ENCODE measurements at regions not wholly inside any gene's neighbourhood (a gene's known extent, or its start where the extent isn't known, plus 50 kb on each side); places are given as distances from the start of the nearest gene placed in this dataset.

DNA sequence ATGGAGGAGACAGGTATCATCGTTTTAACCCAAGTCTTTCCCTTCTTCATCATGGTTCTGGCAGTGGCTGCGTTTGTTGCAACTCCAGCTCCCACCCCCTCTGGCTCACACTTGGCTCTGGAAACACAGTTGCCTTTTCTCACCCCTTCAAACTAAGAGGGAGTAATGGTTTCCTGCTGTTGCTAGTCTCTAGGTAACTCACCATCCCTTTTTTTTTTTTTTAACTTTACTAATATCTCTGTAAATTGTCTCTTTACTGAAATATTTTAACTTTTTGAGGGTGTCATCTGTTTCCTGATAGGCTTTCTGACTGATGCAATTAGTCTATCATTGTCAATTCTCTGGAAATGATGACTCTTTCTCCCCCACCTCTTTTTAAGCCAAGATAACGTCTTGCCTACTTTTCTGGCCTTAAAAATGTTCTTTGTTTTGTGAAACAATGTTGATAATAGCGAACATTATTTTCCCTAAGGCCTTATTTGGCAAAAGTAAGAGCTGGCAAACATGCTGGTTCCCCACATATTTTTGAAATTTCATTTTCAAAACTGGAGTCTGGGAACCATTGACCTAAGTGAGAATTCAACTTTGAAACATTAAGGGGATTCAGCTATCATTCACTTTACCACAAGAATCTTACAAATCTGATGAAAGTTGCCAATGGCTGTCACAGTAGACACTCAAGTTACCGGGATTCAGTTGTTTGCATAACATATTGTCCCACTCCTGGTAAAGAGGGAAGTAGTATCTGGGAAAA is 85.3 kb downstream of the LEPR start:
- Histone ChIP-seq H3K36me3 (ENCODE audit: control insufficient read depth, insufficient read depth, low read length) (no peaks in the 10 kb centered on the region), H3K4me1 (ENCODE audit: control insufficient read depth, insufficient read depth, low read length) (no peaks in the 10 kb centered on the region), H3K27me3 (ENCODE audit: control insufficient read depth, insufficient read depth, low read length, poor library complexity, severe bottlenecking) (no peaks in the 10 kb centered on the region), H3K27ac (ENCODE audit: insufficient read depth, low read depth, low read length, poor library complexity, severe bottlenecking) (no peak overlapping the region), H3K9me3 (ENCODE audit: control insufficient read depth, low read length) (no peaks in the 10 kb centered on the region), H3K4me3 (ENCODE audit: insufficient read depth, low read depth, low read length) (no peak overlapping the region)
- 85 to 86% methylated on average over 4 to 5 of the region's 5 CpGs for WGBS, 2 experiments

DNA sequence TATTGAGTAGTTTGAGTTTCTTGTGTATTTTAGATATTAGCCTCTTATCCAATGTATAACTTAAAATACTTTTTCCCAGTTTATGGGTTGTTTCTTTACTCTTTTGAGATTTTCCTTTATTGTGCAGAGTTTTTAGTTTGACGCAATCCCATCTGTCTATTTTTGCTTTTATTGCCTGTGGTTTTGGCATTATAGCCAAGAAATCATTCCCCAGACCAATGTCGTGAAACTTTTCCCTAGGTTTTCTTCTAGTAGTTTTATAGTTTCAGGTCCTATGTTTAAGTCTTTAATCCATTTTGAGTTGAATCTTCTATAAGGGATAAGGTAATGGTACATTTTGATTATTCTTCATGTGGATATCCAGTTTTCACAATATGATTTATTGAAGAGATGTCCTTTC is 87.6 kb downstream of the LEPR start:
- WGBS, 2 experiments, result 68 to 71% methylated on average over 2 of the region's 2 CpGs
- no peaks in the 10 kb centered on the region for H3K9me3 ChIP-seq (ENCODE audit: control insufficient read depth, low read length)
- H3K27ac ChIP-seq (ENCODE audit: insufficient read depth, low read depth, low read length, poor library complexity, severe bottlenecking), result no peak overlapping the region
- H3K36me3 ChIP-seq (ENCODE audit: control insufficient read depth, insufficient read depth, low read length), result no peaks in the 10 kb centered on the region
- H3K4me1 ChIP-seq (ENCODE audit: control insufficient read depth, insufficient read depth, low read length), result no peaks in the 10 kb centered on the region
- H3K27me3 ChIP-seq (ENCODE audit: control insufficient read depth, insufficient read depth, low read length, poor library complexity, severe bottlenecking), result no peaks in the 10 kb centered on the region
- no peak overlapping the region for H3K4me3 ChIP-seq (ENCODE audit: insufficient read depth, low read depth, low read length)

DNA sequence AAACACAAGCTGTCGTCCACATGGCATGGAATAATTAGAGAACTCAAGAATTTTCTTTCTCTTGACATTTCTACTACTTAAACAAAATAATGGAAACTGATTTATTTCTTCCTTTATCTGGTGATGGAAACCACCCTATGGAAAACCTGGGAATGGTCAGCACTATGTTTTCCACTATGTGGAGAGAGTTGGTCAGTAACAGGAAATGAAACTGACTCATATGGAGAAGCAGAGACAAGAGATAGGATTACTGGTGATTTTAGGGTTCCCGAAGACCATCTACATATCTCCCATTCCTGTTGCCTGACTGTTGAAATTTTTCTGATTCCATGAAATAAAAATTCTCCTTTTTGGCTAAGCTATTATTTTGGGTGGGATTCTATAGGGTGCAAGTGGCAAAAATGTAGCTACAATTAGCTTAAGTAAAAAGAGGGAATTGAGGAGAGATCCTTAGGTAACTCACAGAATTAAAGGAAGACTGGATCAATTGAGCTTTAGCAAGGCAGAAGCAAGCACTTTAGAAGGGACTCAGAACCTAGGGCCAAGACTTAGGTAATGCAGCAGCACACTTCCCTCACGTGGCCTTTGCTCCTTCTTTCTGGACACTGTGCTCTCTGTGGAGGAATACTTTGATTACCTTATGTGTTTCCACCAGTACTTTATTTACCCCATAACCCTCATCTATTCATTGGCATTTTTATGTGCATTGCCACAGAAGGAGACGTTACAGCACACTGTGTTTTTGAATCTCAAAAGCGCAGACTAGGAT is 89.6 kb downstream of the LEPR start:
- Histone ChIP-seq H3K36me3 (ENCODE audit: control insufficient read depth, insufficient read depth, low read length) (no peaks in the 10 kb centered on the region), H3K27me3 (ENCODE audit: control insufficient read depth, insufficient read depth, low read length, poor library complexity, severe bottlenecking) (no peaks in the 10 kb centered on the region), H3K4me3 (ENCODE audit: insufficient read depth, low read depth, low read length) (no peak overlapping the region), H3K9me3 (ENCODE audit: control insufficient read depth, low read length) (no peaks in the 10 kb centered on the region), H3K4me1 (ENCODE audit: control insufficient read depth, insufficient read depth, low read length) (no peaks in the 10 kb centered on the region), H3K27ac (ENCODE audit: insufficient read depth, low read depth, low read length, poor library complexity, severe bottlenecking) (no peak overlapping the region)
- 85 to 90% methylated on average over 4 to 5 of the region's 5 CpGs for WGBS, 2 experiments

DNA sequence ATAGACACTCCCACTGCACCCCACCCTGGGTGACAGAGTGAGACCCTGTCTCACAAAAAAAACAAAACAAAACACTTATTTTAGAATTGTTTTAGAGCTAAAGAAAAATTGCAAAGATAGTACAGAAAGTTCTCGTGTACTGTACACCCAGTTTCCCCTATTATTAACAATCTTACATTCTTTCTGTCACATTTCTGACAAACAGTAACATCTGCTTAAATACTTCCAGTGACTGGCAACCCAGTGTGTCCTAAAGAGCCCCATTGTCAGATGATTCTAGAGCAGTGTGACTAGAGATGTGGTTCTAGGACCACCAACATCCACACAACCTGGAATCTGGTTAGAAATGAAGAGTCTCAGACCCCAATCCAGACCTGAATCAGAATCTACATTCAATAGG is 90.5 kb downstream of the LEPR start:
- H3K4me3 ChIP-seq (ENCODE audit: insufficient read depth, low read depth, low read length), result no peak overlapping the region
- H3K4me1 ChIP-seq (ENCODE audit: control insufficient read depth, insufficient read depth, low read length), result no peaks in the 10 kb centered on the region
- no peaks in the 10 kb centered on the region for H3K9me3 ChIP-seq (ENCODE audit: control insufficient read depth, low read length)
- WGBS, 2 experiments, result 94 to 95% methylated on average over 1 of the region's 1 CpG
- H3K27me3 ChIP-seq (ENCODE audit: control insufficient read depth, insufficient read depth, low read length, poor library complexity, severe bottlenecking), result no peaks in the 10 kb centered on the region
- no peaks in the 10 kb centered on the region for H3K36me3 ChIP-seq (ENCODE audit: control insufficient read depth, insufficient read depth, low read length)
- H3K27ac ChIP-seq (ENCODE audit: insufficient read depth, low read depth, low read length, poor library complexity, severe bottlenecking), result no peak overlapping the region

- 93% methylated on average over 4 of the region's 4 CpGs for whole genome bisulfite sequencing, 2 experiments
- H3K36me3 ChIP-seq (ENCODE audit: control insufficient read depth, insufficient read depth, low read length), result no peaks in the 10 kb centered on the region
- no peak overlapping the region for H3K27ac ChIP-seq (ENCODE audit: insufficient read depth, low read depth, low read length, poor library complexity, severe bottlenecking)
- H3K4me3 ChIP-seq (ENCODE audit: insufficient read depth, low read depth, low read length), result no peak overlapping the region
- H3K4me1 ChIP-seq (ENCODE audit: control insufficient read depth, insufficient read depth, low read length), result no peaks in the 10 kb centered on the region
- H3K27me3 ChIP-seq (ENCODE audit: control insufficient read depth, insufficient read depth, low read length, poor library complexity, severe bottlenecking), result no peaks in the 10 kb centered on the region
- H3K9me3 ChIP-seq (ENCODE audit: control insufficient read depth, low read length), result no peaks in the 10 kb centered on the region
Measured at GRCh38 chr1:65512383-65512782, 91.9 kb downstream of the LEPR start.

DNA sequence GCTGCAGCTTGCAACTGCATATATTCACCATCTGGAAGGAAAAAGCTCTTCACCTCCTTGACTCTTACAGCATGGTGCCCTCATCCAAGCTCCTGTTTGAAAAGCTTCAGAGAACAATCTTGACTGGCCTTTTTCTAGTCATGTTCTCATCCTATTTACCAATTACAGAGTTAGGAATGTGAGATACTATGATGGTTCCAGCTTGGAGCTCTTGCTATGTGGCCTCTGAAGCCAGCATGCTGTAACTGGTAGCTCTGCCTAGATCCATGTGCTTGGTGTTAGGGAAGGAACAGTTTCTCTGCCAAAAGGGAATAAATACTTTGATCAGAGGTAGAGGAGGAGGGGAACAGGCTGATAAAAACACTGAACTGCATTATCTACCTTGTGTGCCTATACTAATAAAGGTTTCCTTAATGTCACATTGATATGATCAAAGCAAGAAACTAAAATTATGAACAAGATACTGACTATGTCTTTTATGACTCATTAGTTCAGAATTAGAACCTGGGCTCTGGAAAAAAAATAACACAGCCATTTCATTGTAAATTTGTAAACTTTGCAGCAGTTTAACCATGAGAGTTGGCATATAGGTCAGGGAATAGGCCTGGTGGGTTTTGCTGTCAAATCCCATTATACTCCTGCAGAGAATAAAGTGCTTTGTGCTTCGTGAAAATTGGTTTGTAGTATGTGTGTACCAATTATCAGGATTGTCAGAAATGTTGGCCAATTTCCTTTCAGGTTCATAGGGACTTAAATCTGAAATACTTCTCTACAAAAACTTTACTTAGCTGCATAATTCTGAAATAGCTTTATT is 92.7 kb downstream of the LEPR start:
- Histone ChIP-seq H3K36me3 (ENCODE audit: control insufficient read depth, insufficient read depth, low read length) (no peaks in the 10 kb centered on the region), H3K9me3 (ENCODE audit: control insufficient read depth, low read length) (no peaks in the 10 kb centered on the region), H3K4me3 (ENCODE audit: insufficient read depth, low read depth, low read length) (no peak overlapping the region), H3K4me1 (ENCODE audit: control insufficient read depth, insufficient read depth, low read length) (no peaks in the 10 kb centered on the region), H3K27ac (ENCODE audit: insufficient read depth, low read depth, low read length, poor library complexity, severe bottlenecking) (no peak overlapping the region), H3K27me3 (ENCODE audit: control insufficient read depth, insufficient read depth, low read length, poor library complexity, severe bottlenecking) (no peaks in the 10 kb centered on the region)
- WGBS, 2 experiments, result 89% methylated on average over 1 of the region's 1 CpG; no CpG with 5 or more reads in 1 of the 2 experiments

DNA sequence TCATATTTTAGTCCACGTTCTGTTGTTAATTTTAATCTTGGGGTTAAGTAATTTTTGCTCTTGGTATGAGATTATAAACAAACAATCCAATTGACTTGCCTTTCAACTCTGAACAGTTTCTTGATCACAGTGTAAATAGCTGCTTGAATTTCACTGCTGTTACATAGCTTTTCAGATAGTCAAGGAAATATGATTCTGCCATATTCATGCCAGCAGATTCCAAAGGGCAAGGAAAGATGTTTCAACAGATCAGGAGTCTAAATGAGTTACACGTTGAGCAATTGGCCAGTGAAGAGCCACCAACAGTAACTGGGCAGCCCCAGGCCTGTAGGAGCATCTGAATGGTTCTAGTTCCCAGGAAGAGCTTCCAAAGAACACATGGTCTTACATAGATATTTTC is 93.6 kb downstream of the LEPR start:
- Histone ChIP-seq H3K27ac (ENCODE audit: insufficient read depth, low read depth, low read length, poor library complexity, severe bottlenecking) (no peak overlapping the region), H3K36me3 (ENCODE audit: control insufficient read depth, insufficient read depth, low read length) (no peaks in the 10 kb centered on the region), H3K4me1 (ENCODE audit: control insufficient read depth, insufficient read depth, low read length) (no peaks in the 10 kb centered on the region), H3K27me3 (ENCODE audit: control insufficient read depth, insufficient read depth, low read length, poor library complexity, severe bottlenecking) (no peaks in the 10 kb centered on the region), H3K9me3 (ENCODE audit: control insufficient read depth, low read length) (no peaks in the 10 kb centered on the region), H3K4me3 (ENCODE audit: insufficient read depth, low read depth, low read length) (no peak overlapping the region)
- 77 to 84% methylated on average over 2 of the region's 2 CpGs for WGBS, 2 experiments

DNA sequence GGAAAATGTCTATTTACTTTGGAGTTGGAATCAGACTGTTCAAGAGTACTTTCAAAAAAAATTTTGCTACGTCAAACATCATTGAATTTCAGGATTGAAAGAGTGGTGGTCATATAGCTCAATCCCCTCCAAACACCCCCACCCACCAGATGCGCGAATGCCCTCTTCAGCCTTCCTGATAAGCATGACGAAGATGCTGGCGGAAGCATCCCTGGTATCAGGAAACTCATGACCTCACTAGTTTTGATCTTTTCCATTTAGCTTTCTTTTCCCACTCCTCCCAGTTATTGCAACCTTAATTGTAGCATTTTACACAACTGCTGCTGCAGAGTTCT is 104.4 kb downstream of the LEPR start:
- no peak overlapping the region for H3K27ac ChIP-seq (ENCODE audit: insufficient read depth, low read depth, low read length, poor library complexity, severe bottlenecking)
- WGBS, 2 experiments, result 65 to 66% methylated on average over 5 of the region's 5 CpGs
- H3K4me3 ChIP-seq (ENCODE audit: insufficient read depth, low read depth, low read length), result peak overlapping the region; percentile 49
- H3K36me3 ChIP-seq (ENCODE audit: control insufficient read depth, insufficient read depth, low read length), result no peaks in the 10 kb centered on the region
- H3K9me3 ChIP-seq (ENCODE audit: control insufficient read depth, low read length), result no peaks in the 10 kb centered on the region
- H3K27me3 ChIP-seq (ENCODE audit: control insufficient read depth, insufficient read depth, low read length, poor library complexity, severe bottlenecking), result peaks cover 40% of the 10 kb centered on the region
- no peaks in the 10 kb centered on the region for H3K4me1 ChIP-seq (ENCODE audit: control insufficient read depth, insufficient read depth, low read length)

- 1% methylated on average over 87 of the region's 87 CpGs for WGBS, 2 experiments
- H3K36me3 ChIP-seq (ENCODE audit: control insufficient read depth, insufficient read depth, low read length), result no peaks in the 10 kb centered on the region
- peaks cover 40% of the 10 kb centered on the region for H3K27me3 ChIP-seq (ENCODE audit: control insufficient read depth, insufficient read depth, low read length, poor library complexity, severe bottlenecking)
- no peaks in the 10 kb centered on the region for H3K4me1 ChIP-seq (ENCODE audit: control insufficient read depth, insufficient read depth, low read length)
- H3K4me3 ChIP-seq (ENCODE audit: insufficient read depth, low read depth, low read length), result peak overlapping the region; percentile 49
- no peak overlapping the region for H3K27ac ChIP-seq (ENCODE audit: insufficient read depth, low read depth, low read length, poor library complexity, severe bottlenecking)
- no peaks in the 10 kb centered on the region for H3K9me3 ChIP-seq (ENCODE audit: control insufficient read depth, low read length)
Measured at GRCh38 chr1:65525266-65526048, 105.0 kb downstream of the LEPR start.
